HUES64 (cell line): ENCODE measurements at regions not wholly inside any gene's neighbourhood (a gene's known extent, or its start where the extent isn't known, plus 50 kb on each side); places are given as distances from the start of the nearest gene placed in this dataset.

Source experiments
- H3K27ac ChIP-seq: 2 replicates; pipeline ENCODE4 v1.7.0; 2013; ENCODE audit warnings: low read depth, low read length, inconsistent platforms
- H3K27me3 ChIP-seq: 2 replicates; pipeline ENCODE4 v1.6.1; 2013; ENCODE audit warnings: mild to moderate bottlenecking, low read length; ENCODE audit not compliant: insufficient read depth
- H3K36me3 ChIP-seq: 2 replicates; pipeline ENCODE4 v1.6.1; 2013; ENCODE audit warnings: mild to moderate bottlenecking, low read length; ENCODE audit not compliant: insufficient read depth
- H3K4me1 ChIP-seq: 2 replicates; pipeline ENCODE4 v1.6.1; 2013; ENCODE audit warnings: mild to moderate bottlenecking, low read length, moderate library complexity; ENCODE audit not compliant: insufficient read depth
- H3K4me3 ChIP-seq: 2 replicates; pipeline ENCODE4 v1.5.1; 2013; ENCODE audit warnings: mild to moderate bottlenecking, low read length, moderate library complexity
- H3K9ac ChIP-seq: 2 replicates; pipeline ENCODE4 v1.6.1; 2013; ENCODE audit warnings: mild to moderate bottlenecking, low read depth, low read length
- H3K9me3 ChIP-seq: 2 replicates; pipeline ENCODE4 v1.6.1; 2013; ENCODE audit warnings: low read depth, low read length; ENCODE audit not compliant: insufficient read depth
- WGBS: fragments of 150-250, 120-280 bp; methylation state at CpG from one replicate; pipeline ENCODE4 v1.1.7; 2013; ENCODE audit warnings: missing lambda C conversion rate; 5-methylcytosine and 5-hydroxymethylcytosine counted together

- Histone ChIP-seq H3K27me3 (no peaks in the 10 kb centered on the region), H3K27ac (no peak overlapping the region), H3K9me3 (no peaks in the 10 kb centered on the region), H3K4me1 (no peaks in the 10 kb centered on the region), H3K36me3 (no peaks in the 10 kb centered on the region), H3K9ac (no peak overlapping the region), H3K4me3 (no peak overlapping the region)
- WGBS = 83% methylated on average over 1 of the region's 2 CpGs
These were observed 772.3 kb downstream of the MAT2B start for GRCh38 chr5:164277720-164278119.

GRCh38 chr5:164289526-164289925 lies 784.1 kb downstream of the MAT2B start:
- H3K27me3 ChIP-seq = no peaks in the 10 kb centered on the region
- H3K9ac ChIP-seq = no peak overlapping the region
- H3K4me3 ChIP-seq = no peak overlapping the region
- H3K36me3 ChIP-seq = no peaks in the 10 kb centered on the region
- H3K4me1 ChIP-seq = no peaks in the 10 kb centered on the region
- H3K9me3 ChIP-seq = no peaks in the 10 kb centered on the region
- H3K27ac ChIP-seq = no peak overlapping the region
- 88% methylated on average over 1 of the region's 1 CpG for WGBS

GRCh38 chr5:164296603-164297080 lies 791.2 kb downstream of the MAT2B start:
- peaks cover 28% of the 10 kb centered on the region; the same call in 1 of the 2 replicates for H3K27me3 ChIP-seq
- H3K4me3 ChIP-seq = peak overlapping the region; percentile 34
- no peaks in the 10 kb centered on the region for H3K36me3 ChIP-seq
- H3K9me3 ChIP-seq = no peaks in the 10 kb centered on the region
- WGBS = 17% methylated on average over 14 of the region's 14 CpGs
- peaks cover 11% of the 10 kb centered on the region for H3K4me1 ChIP-seq
- H3K27ac ChIP-seq = no peak overlapping the region; the same call in 1 of the 2 replicates
- H3K9ac ChIP-seq = peak overlapping the region; percentile 37

- whole genome bisulfite sequencing = no CpG with 5 or more reads among the region's 2 CpGs
- Histone ChIP-seq H3K27me3 (peaks cover 28% of the 10 kb centered on the region; the same call in 1 of the 2 replicates), H3K9ac (no peak overlapping the region), H3K36me3 (no peaks in the 10 kb centered on the region), H3K4me1 (peaks cover 11% of the 10 kb centered on the region), H3K4me3 (no peak overlapping the region), H3K9me3 (no peaks in the 10 kb centered on the region), H3K27ac (no peak overlapping the region)
These were observed 792.7 kb downstream of the MAT2B start for GRCh38 chr5:164298165-164298564.

GRCh38 chr5:164300295-164300694 lies 794.9 kb downstream of the MAT2B start:
- Histone ChIP-seq H3K4me3 (no peak overlapping the region), H3K36me3 (no peaks in the 10 kb centered on the region), H3K4me1 (peaks cover 11% of the 10 kb centered on the region), H3K9ac (no peak overlapping the region), H3K27ac (no peak overlapping the region), H3K9me3 (no peaks in the 10 kb centered on the region), H3K27me3 (peaks cover 23% of the 10 kb centered on the region; the same call in 1 of the 2 replicates)

GRCh38 chr5:164301136-164301535 lies 795.7 kb downstream of the MAT2B start:
- Histone ChIP-seq H3K9ac (no peak overlapping the region), H3K36me3 (no peaks in the 10 kb centered on the region), H3K27me3 (peaks cover 14% of the 10 kb centered on the region; the same call in 1 of the 2 replicates), H3K4me3 (no peak overlapping the region), H3K27ac (no peak overlapping the region), H3K4me1 (peaks cover 9% of the 10 kb centered on the region), H3K9me3 (no peaks in the 10 kb centered on the region)

- Histone ChIP-seq H3K27me3 (peaks cover 11% of the 10 kb centered on the region; the same call in 1 of the 2 replicates), H3K4me3 (no peak overlapping the region), H3K9me3 (no peaks in the 10 kb centered on the region), H3K9ac (no peak overlapping the region), H3K27ac (no peak overlapping the region), H3K4me1 (peaks cover 5% of the 10 kb centered on the region), H3K36me3 (no peaks in the 10 kb centered on the region)
- 96% methylated on average over 3 of the region's 3 CpGs for WGBS
These were observed 796.3 kb downstream of the MAT2B start for GRCh38 chr5:164301708-164302107.

- no peaks in the 10 kb centered on the region for H3K9me3 ChIP-seq
- no peak overlapping the region for H3K4me3 ChIP-seq
- H3K4me1 ChIP-seq = no peaks in the 10 kb centered on the region
- WGBS = 100% methylated on average over 1 of the region's 2 CpGs
- no peaks in the 10 kb centered on the region for H3K36me3 ChIP-seq
- H3K27ac ChIP-seq = no peak overlapping the region
- H3K27me3 ChIP-seq = peaks cover 4% of the 10 kb centered on the region; the same call in 1 of the 2 replicates
- H3K9ac ChIP-seq = no peak overlapping the region
These were observed 797.3 kb downstream of the MAT2B start for GRCh38 chr5:164302533-164303235.

- no peaks in the 10 kb centered on the region for H3K27me3 ChIP-seq
- no peak overlapping the region for H3K4me3 ChIP-seq
- H3K9me3 ChIP-seq = no peaks in the 10 kb centered on the region
- H3K27ac ChIP-seq = no peak overlapping the region
- 97% methylated on average over 1 of the region's 2 CpGs for WGBS
- no peaks in the 10 kb centered on the region for H3K36me3 ChIP-seq
- H3K9ac ChIP-seq = no peak overlapping the region
- H3K4me1 ChIP-seq = no peaks in the 10 kb centered on the region
These were observed 798.3 kb downstream of the MAT2B start for GRCh38 chr5:164303646-164304215.

- WGBS = 98% methylated on average over 3 of the region's 3 CpGs
- no peak overlapping the region for H3K4me3 ChIP-seq
- no peaks in the 10 kb centered on the region for H3K4me1 ChIP-seq
- no peak overlapping the region for H3K27ac ChIP-seq
- no peak overlapping the region for H3K9ac ChIP-seq
- no peaks in the 10 kb centered on the region for H3K9me3 ChIP-seq
- no peaks in the 10 kb centered on the region for H3K36me3 ChIP-seq
- H3K27me3 ChIP-seq = no peaks in the 10 kb centered on the region
These were observed 801.2 kb downstream of the MAT2B start for GRCh38 chr5:164306662-164307061.

- no peaks in the 10 kb centered on the region for H3K27me3 ChIP-seq
- H3K36me3 ChIP-seq = no peaks in the 10 kb centered on the region
- no peaks in the 10 kb centered on the region for H3K4me1 ChIP-seq
- no peak overlapping the region for H3K27ac ChIP-seq
- H3K9me3 ChIP-seq = no peaks in the 10 kb centered on the region
- H3K4me3 ChIP-seq = no peak overlapping the region
- 95% methylated on average over 5 of the region's 5 CpGs for WGBS
- no peak overlapping the region for H3K9ac ChIP-seq
These were observed 807.4 kb downstream of the MAT2B start for GRCh38 chr5:164312801-164313200.
